Parathyroid adenoma (tissue), 2 donors: ENCODE measurements at regions not wholly inside any gene's neighbourhood (a gene's known extent, or its start where the extent isn't known, plus 50 kb on each side); places are given as distances from the start of the nearest gene placed in this dataset.

Source experiments
- H2AFZ ChIP-seq: fragments of 300-600 bp; sonication (generic); one replicate; pipeline ENCODE4 v1.7.0; 2017; ENCODE audit warnings: antibody characterized with exemption, mild to moderate bottlenecking
- H3K27ac ChIP-seq: fragments of 300-600 bp; sonication (generic); one replicate; pipeline ENCODE4 v1.7.0; 2017
- H3K27me3 ChIP-seq: fragments of 300-600 bp; sonication (generic); one replicate; pipeline ENCODE4 v1.7.0; 2017; ENCODE audit warnings: low read length; ENCODE audit not compliant: control insufficient read depth, insufficient read depth
- H3K36me3 ChIP-seq: fragments of 300-600 bp; sonication (generic); one replicate; pipeline ENCODE4 v1.7.0; 2017; ENCODE audit warnings: low read length; ENCODE audit not compliant: control insufficient read depth, insufficient read depth
- H3K4me1 ChIP-seq: fragments of 300-600 bp; sonication (generic); one replicate; pipeline ENCODE4 v1.7.0; 2017; ENCODE audit warnings: control low read depth
- H3K4me2 ChIP-seq: fragments of 300-600 bp; sonication (generic); one replicate; pipeline ENCODE4 v1.7.0; 2017; ENCODE audit warnings: low read length
- H3K4me3 ChIP-seq: fragments of 300-600 bp; sonication (generic); one replicate; pipeline ENCODE4 v1.7.0; 2017; ENCODE audit warnings: low read depth, low read length
- H3K79me2 ChIP-seq: fragments of 300-600 bp; sonication (generic); one replicate; pipeline ENCODE4 v1.7.0; 2017; ENCODE audit warnings: control low read depth
- H3K9ac ChIP-seq: fragments of 300-600 bp; sonication (generic); one replicate; pipeline ENCODE4 v1.7.0; 2017; ENCODE audit warnings: mild to moderate bottlenecking
- H3K9me3 ChIP-seq: fragments of 300-600 bp; sonication (generic); one replicate; pipeline ENCODE4 v1.7.0; 2017; ENCODE audit warnings: low read length; ENCODE audit not compliant: control insufficient read depth
- CTCF ChIP-seq: fragments of 300-600 bp; sonication (generic); IDR thresholded peaks from one replicate; pipeline ENCODE4 v1.7.0; 2017; ENCODE audit warnings: antibody characterized with exemption, mild to moderate bottlenecking
- donor health status: primary hyperparathyroidism.

GRCh38 chr5:136598802-136599404 is 233.6 kb upstream of the TRPC7 start:
- Histone ChIP-seq H3K9ac (no peak overlapping the region), H3K79me2 (no peaks in the 10 kb centered on the region), H2AFZ (no peak overlapping the region), H3K27me3 (no peaks in the 10 kb centered on the region), H3K27ac (no peak overlapping the region), H3K9me3 (no peaks in the 10 kb centered on the region), H3K4me1 (no peaks in the 10 kb centered on the region), H3K4me3 (no peak overlapping the region), H3K36me3 (no peaks in the 10 kb centered on the region), H3K4me2 (no peak overlapping the region)
- TF ChIP-seq CTCF: no peak

- no peaks in the 10 kb centered on the region for H3K79me2 ChIP-seq
- no peaks in the 10 kb centered on the region for H3K36me3 ChIP-seq
- H2AFZ ChIP-seq: no peak overlapping the region
- no peaks in the 10 kb centered on the region for H3K4me1 ChIP-seq
- TF ChIP-seq CTCF: no peak
- no peak overlapping the region for H3K27ac ChIP-seq
- no peaks in the 10 kb centered on the region for H3K9me3 ChIP-seq
- H3K4me3 ChIP-seq: no peak overlapping the region
- no peak overlapping the region for H3K9ac ChIP-seq
- no peak overlapping the region for H3K4me2 ChIP-seq
- no peaks in the 10 kb centered on the region for H3K27me3 ChIP-seq
These were observed 229.1 kb upstream of the TRPC7 start for GRCh38 chr5:136594416-136594815.

GRCh38 chr5:136590581-136590980 is 225.2 kb upstream of the TRPC7 start:
- no peak overlapping the region for H3K9ac ChIP-seq
- no peak for TF ChIP-seq CTCF
- H3K9me3 ChIP-seq: no peaks in the 10 kb centered on the region
- H3K36me3 ChIP-seq: no peaks in the 10 kb centered on the region
- H3K79me2 ChIP-seq: no peaks in the 10 kb centered on the region
- no peak overlapping the region for H2AFZ ChIP-seq
- no peak overlapping the region for H3K27ac ChIP-seq
- H3K4me3 ChIP-seq: no peak overlapping the region
- no peaks in the 10 kb centered on the region for H3K4me1 ChIP-seq
- H3K27me3 ChIP-seq: no peaks in the 10 kb centered on the region
- no peak overlapping the region for H3K4me2 ChIP-seq

GRCh38 chr5:136586196-136586595 is 220.9 kb upstream of the TRPC7 start:
- Histone ChIP-seq H3K9me3 (no peaks in the 10 kb centered on the region), H3K27ac (no peak overlapping the region), H3K36me3 (no peaks in the 10 kb centered on the region), H3K4me3 (no peak overlapping the region), H3K27me3 (no peaks in the 10 kb centered on the region), H2AFZ (no peak overlapping the region), H3K79me2 (no peaks in the 10 kb centered on the region), H3K4me1 (no peaks in the 10 kb centered on the region), H3K9ac (no peak overlapping the region), H3K4me2 (no peak overlapping the region)
- no peak for TF ChIP-seq CTCF

- H3K9me3 ChIP-seq: no peaks in the 10 kb centered on the region
- no peak overlapping the region for H2AFZ ChIP-seq
- no peak overlapping the region for H3K27ac ChIP-seq
- TF ChIP-seq CTCF: no peak
- no peak overlapping the region for H3K4me3 ChIP-seq
- H3K27me3 ChIP-seq: no peaks in the 10 kb centered on the region
- H3K9ac ChIP-seq: no peak overlapping the region
- H3K4me1 ChIP-seq: no peaks in the 10 kb centered on the region
- no peak overlapping the region for H3K4me2 ChIP-seq
- no peaks in the 10 kb centered on the region for H3K36me3 ChIP-seq
- H3K79me2 ChIP-seq: no peaks in the 10 kb centered on the region
These were observed 219.1 kb upstream of the TRPC7 start for GRCh38 chr5:136584474-136584873.
